ENCODE measurements at regions not wholly inside any gene's neighbourhood (a gene's known extent, or its start where the extent isn't known, plus 50 kb on each side); places are given as distances from the start of the nearest gene placed in this dataset.
A peak's percentile ranks its signal among the peaks of the same experiment; 100 is the strongest.

- Histone ChIP-seq H3K9me3 (ENCODE audit: control extremely low read depth in 1 of 3, control insufficient read depth in 2 of 3, insufficient read depth in 1 of 3, low read length in 2 of 3) (no peaks in the 10 kb centered on the region), H4K20me1 (ENCODE audit: control insufficient read depth, insufficient read depth, low read length, poor library complexity, severe bottlenecking) (no peaks in the 10 kb centered on the region), H3K4me1 (ENCODE audit: control insufficient read depth in 2 of 2, insufficient read depth in 2 of 2, low read length in 2 of 2) (peaks cover 29 to 40% of the 10 kb centered on the region in 2 donors), H3K4me3 (ENCODE audit: control extremely low read depth in 1 of 5, extremely low read depth in 1 of 5, insufficient read depth in 1 of 5, low read depth in 2 of 5, low read length in 4 of 5) (no peak overlapping the region), H3K9ac (ENCODE audit: low read length) (no peak overlapping the region), H3K27me3 (replicated peaks in 1 of 4; ENCODE audit: control extremely low read depth in 1 of 4, control insufficient read depth in 3 of 4, insufficient read depth in 4 of 4, low read length in 3 of 4) (no peaks in the 10 kb centered on the region), H2AFZ (ENCODE audit: insufficient read depth, low read depth, low read length, poor library complexity, severe bottlenecking) (no peak overlapping the region), H3K4me2 (replicated peaks; ENCODE audit: low read depth, low read length, poor library complexity, severe bottlenecking) (peak overlapping the region; percentile 9), H3K79me2 (ENCODE audit: control insufficient read depth, insufficient read depth, low read length) (no peaks in the 10 kb centered on the region), H3K27ac (ENCODE audit: low read length in 2 of 2) (peak overlapping the region in 1 of 2 donors; percentile 57), H3K36me3 (replicated peaks in 1 of 2; ENCODE audit: control extremely low read depth in 1 of 2, control insufficient read depth in 1 of 2, extremely low read depth in 1 of 2, insufficient read depth in 2 of 2, low read length in 1 of 2) (no peaks in the 10 kb centered on the region)
- Mint-ChIP-seq H3K4me1 (peaks cover 58% of the 10 kb centered on the region), H3K27ac (peak overlapping the region; percentile 64), H3K4me3 (no peak overlapping the region), H3K27me3 (no peaks in the 10 kb centered on the region), H3K9me3 (ENCODE audit: insufficient read depth) (no peaks in the 10 kb centered on the region)
- intact Hi-C loops (cut with micrococcal nuclease): loop anchor here (5.0 to 10.0 kb wide), 2 partner anchors 40 to 217 kb away; no protein-coding TSS in a partner anchor
- CTCF ChIA-PET: interaction anchor here (1.0 kb wide), 2 partner anchors 17 to 221 kb away, joined by 3 read pairs; no protein-coding TSS in a partner anchor
- ATAC-seq (ENCODE audit: low read depth): no peak
- TF ChIP-seq CTCF (IDR thresholded peaks at IDR 0.05): no peak
- TF ChIP-seq EZH2 (IDR thresholded peaks at IDR 0.05; ENCODE audit: borderline replicate concordance, insufficient read depth, low read depth, low read length, poor library complexity, severe bottlenecking): no peak
- POLR2A ChIA-PET: no interaction called here
- no peak for DNase-seq
- WGBS (ENCODE audit: insufficient coverage): no CpG with 5 or more reads among the region's 1 CpG
Observed at GRCh38 chr12:92032101-92032500, 113.5 kb downstream of the BTG1 start.

- TF ChIP-seq EZH2 (IDR thresholded peaks at IDR 0.05; ENCODE audit: borderline replicate concordance, insufficient read depth, low read depth, low read length, poor library complexity, severe bottlenecking): no peak
- TF ChIP-seq CTCF (IDR thresholded peaks at IDR 0.05): no peak
- peak overlapping the region; percentile 6 for H3K9ac ChIP-seq (ENCODE audit: low read length)
- H3K4me3 ChIP-seq (ENCODE audit: control extremely low read depth in 1 of 5, extremely low read depth in 1 of 5, insufficient read depth in 1 of 5, low read depth in 2 of 5, low read length in 4 of 5): no peak overlapping the region
- H3K9me3 Mint-ChIP-seq (ENCODE audit: insufficient read depth): no peaks in the 10 kb centered on the region
- H3K36me3 ChIP-seq (replicated peaks in 1 of 2; ENCODE audit: control extremely low read depth in 1 of 2, control insufficient read depth in 1 of 2, extremely low read depth in 1 of 2, insufficient read depth in 2 of 2, low read length in 1 of 2): no peaks in the 10 kb centered on the region
- peaks cover 49% of the 10 kb centered on the region for H3K4me1 Mint-ChIP-seq
- H3K9me3 ChIP-seq (ENCODE audit: control extremely low read depth in 1 of 3, control insufficient read depth in 2 of 3, insufficient read depth in 1 of 3, low read length in 2 of 3): no peaks in the 10 kb centered on the region
- ChIA-PET CTCF (interaction anchor here (0.9 to 1.5 kb wide), 5 partner anchors 39 to 648 kb away, joined by 3 read pairs; no protein-coding TSS in a partner anchor), POLR2A (interaction anchor here (0.6 kb wide), 1 partner anchor 81 kb away, joined by 3 read pairs; no protein-coding TSS in a partner anchor)
- peak overlapping the region; percentile 53 for H2AFZ ChIP-seq (ENCODE audit: insufficient read depth, low read depth, low read length, poor library complexity, severe bottlenecking)
- DNase-seq: peak; percentile 58
- peaks cover 23 to 33% of the 10 kb centered on the region in 2 donors for H3K4me1 ChIP-seq (ENCODE audit: control insufficient read depth in 2 of 2, insufficient read depth in 2 of 2, low read length in 2 of 2)
- peak overlapping the region; percentile 82 for H3K27ac Mint-ChIP-seq
- peak; percentile 56 for ATAC-seq (ENCODE audit: low read depth)
- H3K27me3 ChIP-seq (replicated peaks in 1 of 4; ENCODE audit: control extremely low read depth in 1 of 4, control insufficient read depth in 3 of 4, insufficient read depth in 4 of 4, low read length in 3 of 4): no peaks in the 10 kb centered on the region
- H3K4me2 ChIP-seq (replicated peaks; ENCODE audit: low read depth, low read length, poor library complexity, severe bottlenecking): peak overlapping the region; percentile 35
- peak overlapping the region; percentile 56 for H3K4me3 Mint-ChIP-seq
- no peaks in the 10 kb centered on the region for H4K20me1 ChIP-seq (ENCODE audit: control insufficient read depth, insufficient read depth, low read length, poor library complexity, severe bottlenecking)
- 0% methylated on average over 1 of the region's 3 CpGs for WGBS (ENCODE audit: insufficient coverage)
- intact Hi-C loops (cut with micrococcal nuclease): loop anchor here (5.0 to 10.0 kb wide), 2 partner anchors 38 to 216 kb away; no protein-coding TSS in a partner anchor
- H3K27ac ChIP-seq (ENCODE audit: low read length in 2 of 2): peak overlapping the region; percentile 58 to 69
- no peaks in the 10 kb centered on the region for H3K79me2 ChIP-seq (ENCODE audit: control insufficient read depth, insufficient read depth, low read length)
- no peaks in the 10 kb centered on the region for H3K27me3 Mint-ChIP-seq
Observed at GRCh38 chr12:92030618-92031017, 115.0 kb downstream of the BTG1 start.
